AG10803 (cell line): ENCODE measurements at regions not wholly inside any gene's neighbourhood (a gene's known extent, or its start where the extent isn't known, plus 50 kb on each side); places are given as distances from the start of the nearest gene placed in this dataset.

Experiments
- DNase-seq: peaks from one replicate; pipeline ENCODE4 v3.0.0; 2010; ENCODE audit warnings: low read depth
- H3K4me3 ChIP-seq: 2 replicates; pipeline ENCODE4 v1.5.1; 2011; ENCODE audit warnings: mild to moderate bottlenecking, low read length, control low read depth
- CTCF ChIP-seq: conservative IDR thresholded peaks from 2 replicates; pipeline ENCODE4 v1.5.1; 2011; ENCODE audit warnings: mild to moderate bottlenecking, low read length, control low read depth, inconsistent platforms

- no peak for DNase-seq
- H3K4me3 ChIP-seq = no peak overlapping the region
- no peak for TF ChIP-seq CTCF
Measured at GRCh38 chr18:41012194-41012593, 942.8 kb upstream of the PIK3C3 start.

DNA sequence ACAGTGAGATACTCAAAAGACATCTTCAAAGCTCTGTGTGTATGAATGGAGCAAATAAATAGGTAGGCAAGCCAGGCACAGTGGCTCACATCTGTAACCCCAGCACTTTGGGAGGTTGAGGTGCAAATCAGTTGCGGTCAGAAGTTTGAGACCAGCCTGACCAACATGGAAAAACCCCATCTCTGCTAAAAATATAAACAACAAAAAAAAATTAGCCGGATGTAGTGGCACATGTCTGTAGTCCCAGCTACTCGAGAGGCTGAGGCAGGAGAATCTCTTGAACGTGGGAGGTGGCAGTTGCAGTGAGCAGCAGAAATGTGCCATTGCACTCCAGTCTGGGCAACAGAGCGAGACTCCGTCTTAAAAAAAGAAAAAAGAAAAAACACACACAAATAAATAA lies 945.1 kb upstream of the PIK3C3 start:
- H3K4me3 ChIP-seq = no peak overlapping the region
- no peak for DNase-seq
- no peak for TF ChIP-seq CTCF

DNA sequence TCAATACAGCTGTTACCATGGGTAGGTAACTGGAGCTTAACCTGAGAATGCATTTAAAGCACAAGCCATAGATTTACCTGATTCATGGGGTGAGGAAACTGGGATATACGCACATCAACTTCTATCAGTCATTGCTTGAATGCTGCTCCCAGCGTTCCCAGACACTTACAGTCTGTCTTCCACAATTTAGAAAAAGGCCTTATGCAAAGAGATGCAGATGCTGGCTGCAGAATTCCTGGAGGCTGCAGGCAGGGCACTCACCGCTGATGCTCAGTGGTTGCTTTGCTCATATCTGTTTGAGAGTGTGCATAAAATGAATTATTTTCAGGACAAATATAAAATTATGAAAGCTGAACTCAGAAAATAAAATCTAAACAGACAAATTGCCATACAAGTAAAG lies 950.7 kb upstream of the PIK3C3 start:
- no peak overlapping the region for H3K4me3 ChIP-seq
- no peak for TF ChIP-seq CTCF
- DNase-seq = no peak

GRCh38 chr18:40995529-40995928 lies 959.5 kb upstream of the PIK3C3 start:
- no peak for DNase-seq
- H3K4me3 ChIP-seq = no peak overlapping the region
- TF ChIP-seq CTCF = no peak

- H3K4me3 ChIP-seq = no peak overlapping the region
- no peak for DNase-seq
- TF ChIP-seq CTCF = no peak
Measured at GRCh38 chr18:40993363-40993762, 961.7 kb upstream of the PIK3C3 start.

GRCh38 chr18:40987581-40987980 lies 967.5 kb upstream of the PIK3C3 start:
- H3K4me3 ChIP-seq = no peak overlapping the region
- no peak for TF ChIP-seq CTCF
- no peak for DNase-seq

DNA sequence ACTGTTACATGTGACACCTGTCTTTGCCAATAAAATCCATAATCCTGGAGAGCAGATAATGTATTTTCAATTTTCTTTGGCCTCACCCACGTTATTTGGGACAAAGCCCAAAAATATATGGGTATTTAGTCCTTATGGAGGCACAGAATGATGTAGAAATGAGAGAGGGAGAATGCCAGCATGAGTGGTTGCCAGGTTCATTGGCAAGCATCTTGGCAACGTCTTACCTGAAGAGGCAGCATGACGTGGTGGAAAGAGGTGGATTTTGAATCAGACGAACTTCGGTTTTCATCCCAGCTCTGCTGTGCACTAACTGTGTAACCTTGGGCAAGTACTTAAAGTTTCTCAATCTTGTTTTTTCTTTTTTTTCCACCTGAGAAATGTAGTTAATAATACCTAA lies 969.6 kb upstream of the PIK3C3 start:
- no peak overlapping the region for H3K4me3 ChIP-seq
- TF ChIP-seq CTCF = no peak
- no peak for DNase-seq
